Fibroblast of mammary gland (primary cell): ENCODE measurements at regions not wholly inside any gene's neighbourhood (a gene's known extent, or its start where the extent isn't known, plus 50 kb on each side); places are given as distances from the start of the nearest gene placed in this dataset.

Experiments used
- DNase-seq: peaks from one replicate; pipeline ENCODE4 v3.0.0-alpha.2; 2010; ENCODE audit warnings: low read depth
- H3K4me3 ChIP-seq: 2 replicates; pipeline ENCODE4 v1.5.1; 2011; ENCODE audit warnings: low read depth, mild to moderate bottlenecking, low read length, moderate library complexity; ENCODE audit not compliant: control insufficient read depth
- CTCF ChIP-seq: conservative IDR thresholded peaks from 2 replicates; pipeline ENCODE4 v1.5.1; 2011; ENCODE audit warnings: low read depth, low read length, inconsistent platforms; ENCODE audit not compliant: control insufficient read depth, insufficient read depth

GRCh38 chr6:91743756-91744155 is 1156.9 kb upstream of the MAP3K7 start:
- no peak for DNase-seq
- TF ChIP-seq CTCF: no peak
- H3K4me3 ChIP-seq: no peak overlapping the region

GRCh38 chr6:91731939-91732338 is 1145.1 kb upstream of the MAP3K7 start:
- no peak for TF ChIP-seq CTCF
- no peak for DNase-seq
- H3K4me3 ChIP-seq: no peak overlapping the region

GRCh38 chr6:91730710-91731109 is 1143.8 kb upstream of the MAP3K7 start:
- H3K4me3 ChIP-seq: no peak overlapping the region
- DNase-seq: no peak
- no peak for TF ChIP-seq CTCF

- no peak overlapping the region for H3K4me3 ChIP-seq
- no peak for TF ChIP-seq CTCF
- no peak for DNase-seq
Observed at GRCh38 chr6:91720324-91720723, 1133.5 kb upstream of the MAP3K7 start.

- no peak for TF ChIP-seq CTCF
Observed at GRCh38 chr6:91719414-91719813, 1132.5 kb upstream of the MAP3K7 start.

GRCh38 chr6:91718198-91718597 is 1131.3 kb upstream of the MAP3K7 start:
- no peak for TF ChIP-seq CTCF
- H3K4me3 ChIP-seq: no peak overlapping the region

More at GRCh38 chr6:91719414-91719813, 1132.5 kb upstream of the MAP3K7 start:
- DNase-seq: no peak
- no peak overlapping the region for H3K4me3 ChIP-seq

GRCh38 chr6:91717094-91717493 is 1130.2 kb upstream of the MAP3K7 start:
- TF ChIP-seq CTCF: no peak
- no peak overlapping the region for H3K4me3 ChIP-seq
- DNase-seq: no peak

More at GRCh38 chr6:91718198-91718597, 1131.3 kb upstream of the MAP3K7 start:
- no peak for DNase-seq
